Mucosa of descending colon (tissue), 3 donors: ENCODE measurements at regions not wholly inside any gene's neighbourhood (a gene's known extent, or its start where the extent isn't known, plus 50 kb on each side); places are given as distances from the start of the nearest gene placed in this dataset.

Experiments
- ATAC-seq: fragments of 200-7000 bp; cut with Tn5 transposase; one replicate; pipeline ENCODE4 v1.9.1; 2020; ENCODE audit warnings: mild to moderate bottlenecking, moderate library complexity
- DNase-seq, 3 donors: peaks; one replicate each; pipeline ENCODE4 v3.0.0-alpha.2; 2020
- H3K36me3 ChIP-seq: fragments of 200-600 bp; one replicate; pipeline ENCODE4 v1.8.0; 2021; ENCODE audit warnings: low read depth, mild to moderate bottlenecking
- H3K4me1 ChIP-seq: fragments of 200-600 bp; one replicate; pipeline ENCODE4 v1.8.0; 2021; ENCODE audit warnings: low read depth, mild to moderate bottlenecking
- H3K4me3 ChIP-seq: fragments of 200-600 bp; one replicate; pipeline ENCODE4 v1.8.0; 2021; ENCODE audit warnings: mild to moderate bottlenecking
- H3K9me3 ChIP-seq: fragments of 200-600 bp; one replicate; pipeline ENCODE4 v1.8.0; 2021; ENCODE audit warnings: mild to moderate bottlenecking
- CTCF ChIP-seq: fragments of 200-600 bp; IDR thresholded peaks from one replicate; pipeline ENCODE4 v1.8.0; 2022; ENCODE audit warnings: antibody characterized with exemption, mild to moderate bottlenecking
- intact Hi-C, 2 donors: fragments of 100-400 bp; cut with DNase I in 1 of 2; cut with micrococcal nuclease in 1 of 2; formaldehyde crosslinking; loops; one replicate each; pipeline versions ENCODE4 v1.11.0 to v1.11.1; 2022; cut with DNase I, micrococcal nuclease
- microRNA-seq: library from miRNA; unstranded; fragments of <30 nt; microRNA quantifications from one replicate; pipeline ENCODE4, GENCODE V29; 2019
- donor health status: DM: no; HTN: no; CAD: no; lungs with moderate emphysema.
- donor health status: DM: no; HTN: no; CAD: no.
- donor health status: DM: no; HTN: yes; CAD: no.

- TF ChIP-seq CTCF = no peak
- intact Hi-C loops = no loop called here
- H3K9me3 ChIP-seq = no peaks in the 10 kb centered on the region
- DNase-seq = no peak
- H3K4me1 ChIP-seq = no peaks in the 10 kb centered on the region
- H3K36me3 ChIP-seq = no peaks in the 10 kb centered on the region
- H3K4me3 ChIP-seq = no peak overlapping the region
- ATAC-seq = no peak
Measured at GRCh38 chr1:34701326-34702060, 53.4 kb upstream of the GJB5 start.

Small RNA genes lying in the stretch of these regions (microRNA-seq; reads per million reads assigned to microRNA genes)
- gene MIR552 = 42.4 reads per million, percentile 52 among the genes with 10 or more reads in this experiment
